ENCODE measurements at regions not wholly inside any gene's neighbourhood (a gene's known extent, or its start where the extent isn't known, plus 50 kb on each side); places are given as distances from the start of the nearest gene placed in this dataset.

DNA sequence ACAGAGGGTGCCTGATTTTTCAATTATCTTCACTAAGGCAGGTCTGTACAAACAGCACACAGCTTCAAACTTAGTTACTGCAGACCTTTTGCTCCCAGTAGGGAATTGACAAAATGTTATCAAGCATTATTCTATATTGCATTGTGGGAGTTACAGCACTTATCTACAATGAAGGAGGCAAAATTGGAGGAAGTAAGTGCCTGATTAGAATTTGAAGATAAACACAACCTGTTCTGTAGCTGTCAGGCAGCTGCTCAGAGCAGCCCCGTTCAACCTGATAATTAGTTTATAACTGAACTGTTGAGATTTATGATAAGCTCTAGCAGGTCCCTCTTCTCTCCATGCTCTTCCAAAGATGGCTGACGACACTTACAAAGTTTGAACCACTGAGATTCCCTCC lies 364.4 kb upstream of the CYRIA start:
- DNase-seq, result no peak
- Histone ChIP-seq H2AFZ (ENCODE audit: low read length) (no peak overlapping the region), H3K4ac (ENCODE audit: low read depth, low read length) (no peak overlapping the region), H3K23ac (ENCODE audit: insufficient read length, low read depth, low read length) (no peak overlapping the region), H3K27me3 (ENCODE audit: insufficient read depth, low read length) (no peaks in the 10 kb centered on the region), H2BK120ac (ENCODE audit: low read depth, low read length, poor library complexity, severe bottlenecking) (no peak overlapping the region), H3K27ac (ENCODE audit: insufficient read length, low read depth, low read length) (no peak overlapping the region), H2BK12ac (ENCODE audit: insufficient read length, low read depth, low read length) (no peak overlapping the region), H3K23me2 (ENCODE audit: insufficient read length, low read depth, low read length, poor library complexity, severe bottlenecking) (no peaks in the 10 kb centered on the region), H3K79me2 (ENCODE audit: insufficient read depth, low read length) (no peaks in the 10 kb centered on the region), H4K8ac (replicated peaks; ENCODE audit: insufficient read length, low read depth, low read length) (no peak overlapping the region), H3K18ac (ENCODE audit: insufficient read length, low read depth, low read length) (no peak overlapping the region), H4K91ac (ENCODE audit: insufficient read length, low read depth, low read length) (no peak overlapping the region), H2AK5ac (ENCODE audit: insufficient read length, low read length) (no peak overlapping the region), H3T11ph (ENCODE audit: low read length) (no peak overlapping the region), H2BK5ac (ENCODE audit: insufficient read length, low read length) (no peak overlapping the region), H3K4me2 (ENCODE audit: insufficient read depth, insufficient read length, low read length) (no peak overlapping the region), H3K14ac (ENCODE audit: insufficient read depth, low read length) (no peak overlapping the region), H3K9me3 (ENCODE audit: control insufficient read depth, low read depth, low read length) (no peaks in the 10 kb centered on the region), H3K4me1 (ENCODE audit: insufficient read depth, low read length) (no peaks in the 10 kb centered on the region), H3K79me1 (ENCODE audit: insufficient read depth, low read depth, low read length, poor library complexity, severe bottlenecking) (no peaks in the 10 kb centered on the region), H3K9ac (ENCODE audit: extremely low read depth, insufficient read length, low read length) (no peak overlapping the region), H2BK20ac (ENCODE audit: low read depth, low read length, poor library complexity, severe bottlenecking) (no peak overlapping the region), H2BK15ac (ENCODE audit: low read depth, low read length) (no peak overlapping the region), H3K56ac (ENCODE audit: insufficient read length, low read depth, low read length) (no peak overlapping the region), H4K5ac (ENCODE audit: insufficient read length, low read depth, low read length) (no peak overlapping the region), H4K20me1 (ENCODE audit: control insufficient read depth, insufficient read depth, insufficient read length) (no peaks in the 10 kb centered on the region)
- H3K4me1 Mint-ChIP-seq, result peaks cover 5% of the 10 kb centered on the region in 2 experiments; a peak in 3 of 4 replicates
- H3K9me3 Mint-ChIP-seq, result no peaks in the 10 kb centered on the region; a peak in 1 of 5 replicates
- TF ChIP-seq, protein P1, sequence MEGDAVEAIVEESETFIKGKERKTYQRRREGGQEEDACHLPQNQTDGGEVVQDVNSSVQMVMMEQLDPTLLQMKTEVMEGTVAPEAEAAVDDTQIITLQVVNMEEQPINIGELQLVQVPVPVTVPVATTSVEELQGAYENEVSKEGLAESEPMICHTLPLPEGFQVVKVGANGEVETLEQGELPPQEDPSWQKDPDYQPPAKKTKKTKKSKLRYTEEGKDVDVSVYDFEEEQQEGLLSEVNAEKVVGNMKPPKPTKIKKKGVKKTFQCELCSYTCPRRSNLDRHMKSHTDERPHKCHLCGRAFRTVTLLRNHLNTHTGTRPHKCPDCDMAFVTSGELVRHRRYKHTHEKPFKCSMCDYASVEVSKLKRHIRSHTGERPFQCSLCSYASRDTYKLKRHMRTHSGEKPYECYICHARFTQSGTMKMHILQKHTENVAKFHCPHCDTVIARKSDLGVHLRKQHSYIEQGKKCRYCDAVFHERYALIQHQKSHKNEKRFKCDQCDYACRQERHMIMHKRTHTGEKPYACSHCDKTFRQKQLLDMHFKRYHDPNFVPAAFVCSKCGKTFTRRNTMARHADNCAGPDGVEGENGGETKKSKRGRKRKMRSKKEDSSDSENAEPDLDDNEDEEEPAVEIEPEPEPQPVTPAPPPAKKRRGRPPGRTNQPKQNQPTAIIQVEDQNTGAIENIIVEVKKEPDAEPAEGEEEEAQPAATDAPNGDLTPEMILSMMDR (conservative IDR thresholded peaks at IDR 0.05), result no peak
- peaks cover 0 to 6% (median 5%) of the 10 kb centered on the region in 3 experiments; a peak in 2 of 7 replicates for H3K36me3 Mint-ChIP-seq (ENCODE audit: insufficient read depth in 1 of 3, low read depth in 3 of 3)
- H3K4me3 Mint-ChIP-seq, result no peak overlapping the region
- no CpG with 5 or more reads among the region's 2 CpGs for WGBS (ENCODE audit: extremely low coverage, insufficient read length, low lambda C conversion rate)
- no peak overlapping the region for H3K27ac Mint-ChIP-seq
- H3K27me3 Mint-ChIP-seq (ENCODE audit: low read depth), result no peaks in the 10 kb centered on the region

Measured in H9 (cell line).